NT2/D1 (cell line): ENCODE measurements at regions not wholly inside any gene's neighbourhood (a gene's known extent, or its start where the extent isn't known, plus 50 kb on each side); places are given as distances from the start of the nearest gene placed in this dataset.

Experiments
- SUZ12 ChIP-seq: IDR thresholded peaks from 2 replicates; pipeline ENCODE4 v1.6.1; 2011; ENCODE audit not compliant: insufficient read length, insufficient read depth; ENCODE audit errors: extremely low read depth
- YY1 ChIP-seq: IDR thresholded peaks from 2 replicates; pipeline ENCODE4 v1.6.1; 2011; ENCODE audit not compliant: insufficient read length, insufficient read depth
- ZNF274 ChIP-seq: IDR thresholded peaks from 2 replicates; pipeline ENCODE4 v1.6.1; 2011; ENCODE audit warnings: mild to moderate bottlenecking, low read depth, low read length

DNA sequence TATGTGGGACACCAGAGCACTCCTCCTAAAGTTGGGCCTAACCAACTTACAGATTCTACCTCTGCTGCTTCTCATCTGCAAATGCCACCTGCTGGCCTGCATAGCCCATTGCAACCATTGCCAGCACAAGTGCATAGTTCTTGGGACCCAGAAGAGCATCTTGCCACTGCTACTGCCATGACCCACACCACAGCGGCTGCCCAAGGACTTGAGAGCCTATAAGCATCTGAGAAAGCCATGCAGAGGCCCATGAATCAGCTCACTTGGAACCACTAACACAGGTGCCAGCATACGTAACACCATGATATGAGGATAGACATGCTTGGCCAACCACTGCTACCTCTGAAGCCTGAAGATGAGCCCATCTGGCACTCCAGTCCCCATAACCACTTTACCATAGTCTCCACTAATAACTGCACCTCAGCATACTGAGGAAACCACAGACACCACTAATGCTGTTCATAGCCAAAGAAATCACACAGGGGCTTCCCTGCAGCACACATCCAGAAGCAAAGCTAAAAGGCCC lies 258.1 kb upstream of the AGTR2 start:
- TF ChIP-seq ZNF274 (no peak), YY1 (no peak), SUZ12 (no peak)
